PFSK-1 (cell line): ENCODE measurements at regions not wholly inside any gene's neighbourhood (a gene's known extent, or its start where the extent isn't known, plus 50 kb on each side); places are given as distances from the start of the nearest gene placed in this dataset.

Source experiments
- FOXP2 ChIP-seq: optimal IDR thresholded peaks from 2 replicates; pipeline ENCODE3; 2011; ENCODE audit warnings: borderline replicate concordance, control low read depth, inconsistent platforms; ENCODE audit not compliant: insufficient read depth; ENCODE audit errors: extremely low read length, extremely low read depth
- POLR2AphosphoS5 ChIP-seq: IDR thresholded peaks from 2 replicates; pipeline ENCODE4 v1.6.1; 2012; ENCODE audit warnings: low read depth, mild to moderate bottlenecking, control low read depth, low read length, moderate library complexity
- REST ChIP-seq, 2 experiments: IDR thresholded peaks; 2 replicates each; pipeline versions ENCODE4 v1.6.1 to v1.8.0; 2011 to 2012; ENCODE audit warnings: low read depth in 2 of 2, low read length in 2 of 2, control low read depth in 1 of 2, inconsistent platforms in 1 of 2, mild to moderate bottlenecking in 1 of 2, moderate library complexity in 1 of 2; ENCODE audit not compliant: insufficient read depth in 1 of 2
- SIN3A ChIP-seq: IDR thresholded peaks from 2 replicates; pipeline ENCODE4 v1.6.1; 2012; ENCODE audit warnings: mild to moderate bottlenecking, low read length, moderate library complexity, borderline replicate concordance; ENCODE audit not compliant: insufficient read depth
- TAF1 ChIP-seq: IDR thresholded peaks from 2 replicates; pipeline ENCODE4 v1.6.1; 2012; ENCODE audit warnings: low read length, control low read depth, borderline replicate concordance; ENCODE audit not compliant: insufficient read depth

GRCh38 chr3:6732807-6733206 is 128.1 kb upstream of the GRM7 start:
- TF ChIP-seq POLR2AphosphoS5 (no peak), SIN3A (no peak), FOXP2 (no peak), TAF1 (no peak), REST (IDR thresholded peaks at IDR 0.05; ENCODE audit: insufficient read depth in 1 of 2, low read depth in 2 of 2, low read length in 2 of 2) (no peak)
